HS-27A (cell line): ENCODE measurements at regions not wholly inside any gene's neighbourhood (a gene's known extent, or its start where the extent isn't known, plus 50 kb on each side); places are given as distances from the start of the nearest gene placed in this dataset.
"Not testable (repeated sequence)": the region's sequence is repeated elsewhere in the genome, so short reads cannot be mapped to it uniquely, and the experiment has no call there.

Experiments used
- DNase-seq: peaks from one replicate; pipeline ENCODE4 v3.0.0-alpha.2; 2012; ENCODE audit warnings: low read depth, missing footprints

GRCh38 chr12:4156317-4156716 lies 117.2 kb upstream of the CCND2 start:
- DNase-seq = no peak

DNA sequence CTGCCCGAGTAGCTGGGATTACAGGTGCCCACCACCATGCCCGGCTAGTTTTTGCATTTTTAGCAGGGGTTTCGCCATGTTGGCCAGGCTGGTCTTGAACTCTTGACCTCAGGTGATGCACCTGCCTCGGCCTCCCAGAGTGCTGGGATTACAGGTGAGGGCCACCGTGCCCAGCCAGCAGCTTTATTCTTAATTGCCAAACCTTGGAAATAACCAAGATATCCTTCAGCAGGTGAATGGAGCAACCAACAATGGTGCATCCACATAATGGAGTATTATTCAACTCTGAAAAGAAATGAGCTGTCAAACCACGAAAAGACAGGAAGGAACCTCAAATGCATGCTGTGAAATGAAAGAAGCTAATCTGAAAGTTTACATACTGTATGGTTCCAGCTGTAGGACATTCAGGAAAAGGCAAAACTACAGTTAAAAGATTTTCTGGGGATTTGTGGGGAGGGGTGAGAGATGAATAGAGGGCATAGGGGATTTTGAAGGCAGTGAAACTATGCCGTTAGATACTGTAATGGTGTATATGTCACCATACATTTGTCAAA lies 118.8 kb upstream of the CCND2 start:
- DNase-seq = no peak

DNA sequence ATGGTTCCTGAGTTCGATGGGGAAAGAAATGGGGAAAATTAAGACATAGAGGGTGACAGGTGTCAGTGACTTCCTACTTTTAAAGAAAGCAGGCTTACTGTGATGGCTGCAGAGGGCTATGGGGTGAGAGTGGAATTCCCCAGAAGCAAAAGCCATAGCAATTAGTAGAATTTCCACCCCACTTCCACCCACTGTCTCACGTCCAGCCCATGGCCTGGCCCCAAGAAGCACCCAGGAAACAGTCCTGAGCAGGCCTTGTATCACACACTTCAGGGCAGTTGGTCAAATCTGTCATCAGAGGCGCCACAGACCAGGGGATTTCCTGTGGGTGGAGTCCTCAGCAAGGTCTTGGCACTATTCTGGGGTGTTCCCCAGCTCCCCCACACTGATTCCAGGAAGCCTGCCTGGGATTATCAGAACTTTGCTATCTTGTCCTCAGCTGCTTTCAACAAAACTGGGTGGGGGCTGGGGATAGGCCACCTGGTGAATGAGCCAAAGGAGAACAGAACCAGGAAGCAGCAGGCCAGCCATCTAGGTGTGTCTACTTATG lies 120.1 kb upstream of the CCND2 start:
- no peak for DNase-seq

- no peak for DNase-seq
These were observed 121.3 kb upstream of the CCND2 start for GRCh38 chr12:4152145-4152795.

- DNase-seq = no peak
These were observed 122.0 kb upstream of the CCND2 start for GRCh38 chr12:4151362-4152121.

DNA sequence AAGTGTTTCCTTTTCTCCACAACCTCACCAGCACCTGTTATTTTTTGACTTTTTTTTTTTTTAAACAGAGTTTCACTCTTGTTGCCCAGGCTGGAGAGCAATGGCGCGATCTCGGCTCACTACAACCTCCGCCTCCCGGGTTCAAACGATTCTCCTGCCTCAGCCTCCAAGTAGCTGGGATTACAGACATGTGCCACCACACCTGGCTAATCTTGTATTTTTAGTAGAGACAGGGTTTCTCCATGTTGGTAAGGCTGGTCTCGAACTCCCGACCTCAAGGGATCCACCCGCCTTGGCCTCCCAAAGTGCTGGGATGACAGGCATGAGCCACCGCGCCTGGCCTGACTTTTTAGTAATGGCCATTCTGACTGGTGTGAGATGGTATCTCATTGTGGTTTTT lies 123.2 kb upstream of the CCND2 start:
- not testable (repeated sequence) for DNase-seq

DNA sequence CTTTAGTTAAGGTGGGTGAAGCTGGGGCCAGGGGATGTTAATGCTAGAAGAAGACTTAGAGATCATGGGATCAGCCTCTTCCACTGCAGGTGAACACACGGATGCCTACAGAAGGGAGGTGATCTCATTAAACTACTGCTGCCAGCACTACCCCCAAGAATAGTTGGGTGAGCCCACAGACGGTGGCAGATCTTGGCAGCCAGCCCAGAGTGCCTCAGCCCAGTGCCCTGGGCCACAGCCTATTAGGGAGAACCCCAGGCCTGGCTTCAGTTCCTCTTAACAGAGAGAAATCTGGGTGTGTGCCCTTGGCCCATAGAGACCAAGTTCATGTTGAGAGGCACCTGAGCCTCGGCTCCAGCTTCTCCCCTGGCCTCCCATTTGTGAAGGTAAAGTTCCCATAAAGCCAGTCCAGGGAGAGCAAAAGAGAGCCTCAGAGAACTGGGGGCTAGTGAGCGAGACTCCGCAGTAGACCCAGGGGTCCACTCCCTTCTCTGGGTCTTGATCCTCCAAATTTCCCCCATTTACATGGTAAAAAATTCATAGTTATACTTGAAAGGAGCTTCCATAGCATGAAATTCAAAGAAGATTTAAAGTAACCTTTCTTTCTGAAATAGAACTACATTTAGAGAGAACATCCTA lies 125.0 kb upstream of the CCND2 start:
- no peak for DNase-seq

GRCh38 chr12:4147031-4147481 lies 126.5 kb upstream of the CCND2 start:
- DNase-seq = no peak

DNA sequence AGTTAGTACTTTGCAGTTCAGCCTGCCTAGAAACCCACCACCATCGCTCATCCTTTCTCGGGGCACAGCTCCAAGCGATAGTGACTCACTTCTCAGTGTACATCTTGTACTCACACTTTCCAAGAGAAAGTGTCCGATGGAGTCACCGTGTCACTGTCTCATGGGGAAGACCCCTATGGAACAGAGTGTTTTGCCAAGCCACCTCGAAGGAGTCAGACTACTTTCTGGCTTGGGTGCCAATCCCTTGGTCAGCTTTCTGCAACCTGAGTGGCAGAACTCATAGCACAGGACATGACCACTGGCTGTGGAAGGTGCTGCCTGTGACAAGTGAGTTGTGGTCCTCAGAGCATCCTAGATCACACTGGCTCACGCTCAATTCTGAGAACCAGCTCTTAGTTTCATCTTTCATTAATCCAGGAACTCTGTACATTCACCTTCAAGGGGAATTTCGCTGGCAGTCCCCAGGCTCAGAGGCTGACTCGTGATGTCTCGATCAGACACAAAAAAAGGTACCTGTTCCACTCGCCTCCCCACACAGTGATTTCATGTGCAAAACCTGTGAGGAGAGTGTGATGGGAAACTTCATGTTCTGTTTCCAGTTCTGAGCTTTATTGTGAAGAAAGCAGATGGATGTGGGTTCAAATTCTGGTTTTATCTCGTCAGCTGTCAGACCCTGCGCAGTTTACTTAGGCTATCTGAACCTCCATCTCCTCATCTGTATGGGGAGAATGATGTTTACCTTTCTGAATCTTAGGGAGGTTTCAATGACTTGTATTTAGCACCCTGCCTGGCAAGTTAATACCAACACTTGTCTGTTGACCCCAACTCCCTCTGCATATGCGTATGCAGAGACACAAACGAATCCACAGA lies 127.3 kb upstream of the CCND2 start:
- DNase-seq = no peak

- no peak for DNase-seq
These were observed 128.9 kb upstream of the CCND2 start for GRCh38 chr12:4144676-4145075.

DNA sequence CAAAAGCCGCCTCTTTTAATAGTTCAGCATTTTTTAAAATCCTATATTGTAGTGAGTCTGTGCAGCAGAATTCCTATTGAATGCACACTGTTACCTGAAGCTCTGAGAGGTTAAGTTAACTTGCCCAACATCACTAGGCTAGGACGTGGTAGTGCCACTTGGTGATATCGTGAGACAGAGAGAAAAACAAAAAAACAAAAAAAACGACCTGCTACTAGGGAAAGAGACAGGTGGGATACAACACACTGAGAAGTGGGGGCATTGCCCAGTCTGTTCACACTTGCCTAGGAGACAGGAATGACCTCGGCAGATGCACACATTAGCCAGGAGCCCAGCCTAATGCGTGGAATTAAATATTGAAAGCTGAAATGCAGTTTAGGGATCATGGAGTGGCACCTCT lies 129.7 kb upstream of the CCND2 start:
- DNase-seq = no peak

- no peak for DNase-seq
These were observed 132.0 kb upstream of the CCND2 start for GRCh38 chr12:4141348-4142270.

- no peak for DNase-seq
These were observed 132.8 kb upstream of the CCND2 start for GRCh38 chr12:4140581-4141301.

DNA sequence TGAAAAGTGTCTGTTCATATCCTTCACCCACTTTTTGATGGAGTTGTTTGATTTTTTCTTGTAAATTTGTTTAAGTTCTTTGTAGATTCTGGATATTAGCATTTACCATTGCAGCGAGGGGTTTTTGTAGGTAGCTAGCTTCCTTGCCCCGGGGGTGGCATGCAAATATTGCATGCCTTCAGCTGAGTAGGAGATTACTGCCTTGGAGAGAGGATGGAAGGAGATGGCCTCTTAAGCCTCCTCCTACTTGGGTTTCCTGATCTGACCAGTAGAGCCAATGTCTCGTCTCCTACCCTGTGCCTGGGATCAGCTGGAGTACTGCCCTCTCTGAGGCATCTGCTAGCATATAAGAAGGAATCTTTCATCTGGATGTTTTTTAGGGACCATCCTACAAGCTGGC lies 134.4 kb upstream of the CCND2 start:
- DNase-seq = no peak

DNA sequence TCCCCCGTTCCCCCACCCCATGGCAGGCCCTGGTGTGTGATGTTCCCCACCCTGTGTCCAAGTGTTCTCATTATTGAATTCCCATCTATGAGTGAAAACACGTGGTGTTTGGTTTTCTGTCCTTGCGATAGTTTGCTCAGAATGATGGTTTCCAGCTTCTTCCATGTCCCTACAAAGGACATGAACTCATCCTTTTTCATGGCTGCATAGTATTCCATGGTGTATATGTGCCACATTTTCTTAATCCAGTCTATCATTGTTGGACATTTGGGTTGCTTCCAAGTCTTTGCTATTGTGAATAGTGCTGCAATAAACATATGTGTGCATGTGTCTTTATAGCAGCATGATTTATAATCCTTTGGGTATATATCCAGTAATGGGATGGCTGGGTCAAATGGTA lies 135.0 kb upstream of the CCND2 start:
- DNase-seq = not testable (repeated sequence)

DNA sequence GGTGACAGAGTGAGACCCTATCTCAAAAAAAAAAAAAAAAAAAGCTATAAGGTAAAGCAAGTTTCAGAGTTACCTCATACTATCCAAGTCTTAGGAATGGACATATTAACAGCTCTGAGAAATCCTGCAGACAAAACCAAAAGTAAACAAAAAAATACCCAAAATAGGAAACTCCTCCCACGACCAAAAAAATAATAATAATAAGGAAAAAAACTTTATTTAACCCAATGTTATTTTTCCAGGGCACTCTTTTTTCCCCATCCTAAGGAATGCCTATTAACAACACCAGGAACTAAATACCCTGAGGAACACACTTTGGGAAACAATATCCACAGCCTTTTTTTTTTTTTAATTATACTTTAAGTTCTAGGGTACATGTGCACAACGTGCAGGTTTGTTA lies 135.5 kb upstream of the CCND2 start:
- DNase-seq = no peak

GRCh38 chr12:4137441-4137840 lies 136.1 kb upstream of the CCND2 start:
- DNase-seq = no peak

GRCh38 chr12:4137015-4137414 lies 136.5 kb upstream of the CCND2 start:
- DNase-seq = no peak

DNA sequence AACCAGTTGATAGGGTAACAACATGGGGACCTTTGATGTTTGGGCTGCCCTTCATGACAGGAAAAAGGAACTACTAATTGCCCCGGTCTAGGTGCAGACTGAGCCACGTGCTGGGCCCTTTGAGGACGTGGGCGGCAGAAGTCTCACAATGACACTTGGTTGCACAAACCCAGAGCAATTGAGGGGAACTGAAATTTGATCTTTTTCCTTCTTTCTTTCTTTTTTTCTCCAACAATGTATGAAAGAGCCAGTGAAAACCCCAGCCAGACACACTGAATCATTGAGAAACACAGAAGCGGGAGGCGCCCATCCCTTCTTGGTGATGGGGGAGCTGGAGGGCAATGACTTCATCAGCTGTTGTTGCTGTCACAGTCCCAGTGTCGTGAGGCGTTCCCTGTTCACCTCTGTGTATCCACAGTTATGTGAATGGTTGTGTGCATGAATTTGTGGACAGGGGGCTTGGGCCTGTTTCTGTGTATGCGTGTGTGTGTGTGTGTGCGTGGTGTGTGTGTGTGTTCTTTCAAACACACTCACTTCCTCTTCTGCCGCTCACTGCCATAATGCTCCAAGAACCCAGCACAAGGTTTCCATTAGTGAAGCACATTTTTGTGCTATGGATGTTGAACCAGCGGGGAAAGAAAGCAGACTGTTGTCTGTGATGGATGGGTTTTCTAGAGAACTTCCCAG lies 137.5 kb upstream of the CCND2 start:
- DNase-seq = no peak
